GM19099 (cell line): ENCODE measurements at regions not wholly inside any gene's neighbourhood (a gene's known extent, or its start where the extent isn't known, plus 50 kb on each side); places are given as distances from the start of the nearest gene placed in this dataset.

Experiments used
- POLR2A ChIP-seq: IDR thresholded peaks from 3 replicates; pipeline ENCODE4 v1.6.1; 2011; ENCODE audit warnings: low read depth; ENCODE audit not compliant: insufficient read length; ENCODE audit errors: extremely low read depth

DNA sequence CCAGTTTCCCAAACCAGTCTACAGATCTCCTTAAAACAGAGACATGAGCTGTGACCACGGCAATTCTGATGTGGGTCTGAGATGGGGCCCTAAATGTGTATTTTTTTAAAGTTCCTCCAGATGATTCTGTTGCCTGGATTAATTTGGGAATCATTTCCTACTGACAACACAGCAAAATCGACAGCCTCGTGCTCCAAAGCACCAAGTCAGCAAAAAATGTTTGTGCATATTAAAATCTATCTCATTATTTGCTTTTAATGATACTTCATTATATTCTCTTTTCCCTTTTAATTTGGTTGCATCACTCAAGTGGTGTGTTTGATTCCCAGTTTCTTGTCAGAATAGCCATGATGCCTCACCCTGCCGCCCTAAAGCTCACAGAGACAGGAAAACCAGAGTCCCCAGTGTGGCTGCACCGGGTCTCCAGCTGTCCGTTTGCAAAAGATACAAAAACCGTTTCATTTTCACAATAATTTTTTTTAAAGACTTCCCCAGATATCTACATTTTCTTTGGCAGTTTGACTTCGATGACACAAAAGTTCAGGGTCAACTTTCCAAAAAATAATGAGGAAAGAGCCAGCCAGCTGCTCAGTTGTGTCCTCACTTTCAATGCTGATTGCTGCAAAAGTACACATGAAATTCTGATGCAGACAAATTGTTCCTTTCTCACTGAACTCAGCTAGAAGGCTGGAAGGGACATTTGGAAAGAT lies 443.2 kb upstream of the ID2 start:
- TF ChIP-seq POLR2A: no peak

GRCh38 chr2:8239531-8240088 lies 442.2 kb upstream of the ID2 start:
- TF ChIP-seq POLR2A: no peak

- TF ChIP-seq POLR2A: no peak
Observed at GRCh38 chr2:8241317-8241716, 440.5 kb upstream of the ID2 start.

DNA sequence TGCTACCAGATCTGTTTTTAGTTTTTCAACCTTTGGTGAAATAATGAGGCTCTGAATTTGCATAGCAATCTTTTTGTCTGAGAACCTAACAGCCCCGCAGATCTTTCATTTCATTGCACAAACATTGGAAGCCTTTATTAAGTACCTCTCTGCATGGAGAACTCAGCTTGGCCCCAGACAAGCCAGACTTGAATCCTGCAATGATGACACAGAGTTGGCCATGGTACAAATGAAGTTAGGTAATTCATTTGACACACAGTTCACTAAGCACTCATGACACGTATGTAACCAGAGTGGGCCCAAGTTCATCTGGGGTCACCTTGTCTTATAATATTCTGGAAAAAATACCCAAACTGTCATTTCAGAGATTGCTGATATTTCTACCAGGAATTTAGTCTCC lies 439.1 kb upstream of the ID2 start:
- no peak for TF ChIP-seq POLR2A

GRCh38 chr2:8243748-8244400 lies 438.0 kb upstream of the ID2 start:
- no peak for TF ChIP-seq POLR2A

DNA sequence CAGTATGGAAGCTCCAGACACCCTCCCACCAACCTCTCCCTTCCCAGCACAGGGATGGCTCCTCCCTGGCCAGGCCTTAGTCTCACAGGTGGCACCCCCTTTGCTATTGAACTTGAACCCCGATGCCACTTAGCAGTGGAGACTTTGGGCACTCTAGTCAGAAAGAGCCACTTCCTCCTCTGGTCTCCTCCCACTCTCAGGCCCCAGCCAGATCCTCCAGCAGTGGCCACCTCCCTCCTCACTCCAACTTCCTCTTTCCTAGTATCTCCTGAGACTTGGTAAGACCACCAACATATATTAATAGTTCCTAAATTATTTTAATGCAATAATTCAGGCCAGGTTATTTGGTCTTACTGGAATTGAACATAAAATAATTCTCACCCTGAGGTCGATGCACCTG lies 437.2 kb upstream of the ID2 start:
- TF ChIP-seq POLR2A: no peak

GRCh38 chr2:8246137-8246536 lies 435.7 kb upstream of the ID2 start:
- TF ChIP-seq POLR2A: no peak

GRCh38 chr2:8247905-8248622 lies 433.8 kb upstream of the ID2 start:
- no peak for TF ChIP-seq POLR2A

GRCh38 chr2:8248623-8248957 lies 433.3 kb upstream of the ID2 start:
- TF ChIP-seq POLR2A: no peak

DNA sequence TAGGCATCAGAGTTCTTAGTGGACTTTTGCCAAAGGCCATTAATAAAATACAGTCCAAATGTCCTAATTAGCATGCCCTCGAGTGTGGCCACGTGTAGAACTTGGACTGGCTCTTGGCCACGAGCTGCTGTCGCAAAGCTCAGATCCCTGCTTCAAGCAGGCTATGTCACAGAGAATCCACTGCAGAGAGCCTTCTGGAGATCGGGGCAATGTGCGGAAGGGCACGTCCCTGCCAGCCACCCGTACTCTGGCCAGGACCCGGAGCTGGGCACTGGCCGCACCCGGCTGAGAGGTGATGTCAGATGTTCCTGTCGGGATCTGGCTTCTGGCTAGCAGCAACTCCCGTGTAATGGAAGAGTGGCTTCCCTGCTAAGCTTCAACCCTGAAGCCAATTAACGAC lies 432.7 kb upstream of the ID2 start:
- no peak for TF ChIP-seq POLR2A

DNA sequence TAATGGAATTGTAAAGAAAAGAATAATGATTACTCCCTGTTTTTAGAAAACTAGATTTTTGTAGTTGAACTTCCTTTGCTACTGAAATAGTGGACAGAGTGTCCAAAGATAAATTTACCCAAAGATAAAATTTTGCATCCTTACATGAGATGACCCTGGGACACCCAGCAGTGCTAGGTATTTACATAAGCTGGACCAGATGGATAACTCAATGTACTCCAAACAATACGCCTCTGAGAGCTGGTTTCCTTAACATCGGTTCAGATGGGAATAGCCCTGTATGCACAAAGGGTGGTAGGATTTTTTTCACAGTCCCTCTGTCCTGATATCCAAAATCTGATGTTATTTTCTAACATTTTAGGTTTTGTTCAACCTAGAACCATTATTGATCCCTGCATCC lies 432.1 kb upstream of the ID2 start:
- TF ChIP-seq POLR2A: no peak

GRCh38 chr2:8251291-8251690 lies 430.6 kb upstream of the ID2 start:
- no peak for TF ChIP-seq POLR2A

DNA sequence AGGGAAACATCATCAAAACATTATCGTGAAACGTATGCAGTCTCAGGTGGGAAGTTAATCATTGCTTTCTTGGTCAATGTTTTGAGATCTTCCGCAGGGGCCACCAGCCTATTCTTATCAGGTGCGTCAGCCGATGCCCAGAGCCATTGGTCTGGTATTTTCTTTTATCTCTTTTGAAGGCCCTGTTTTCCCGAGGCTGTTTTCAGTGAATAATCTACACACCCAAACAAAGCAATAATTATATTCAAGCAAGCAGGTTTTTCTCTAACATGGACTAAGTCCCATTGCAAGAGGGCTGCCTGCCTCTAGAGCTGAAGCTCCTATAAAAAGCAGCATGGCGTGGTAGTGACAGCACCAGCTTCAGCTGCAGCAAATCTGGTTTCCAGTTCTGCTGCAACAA lies 430.0 kb upstream of the ID2 start:
- no peak for TF ChIP-seq POLR2A

DNA sequence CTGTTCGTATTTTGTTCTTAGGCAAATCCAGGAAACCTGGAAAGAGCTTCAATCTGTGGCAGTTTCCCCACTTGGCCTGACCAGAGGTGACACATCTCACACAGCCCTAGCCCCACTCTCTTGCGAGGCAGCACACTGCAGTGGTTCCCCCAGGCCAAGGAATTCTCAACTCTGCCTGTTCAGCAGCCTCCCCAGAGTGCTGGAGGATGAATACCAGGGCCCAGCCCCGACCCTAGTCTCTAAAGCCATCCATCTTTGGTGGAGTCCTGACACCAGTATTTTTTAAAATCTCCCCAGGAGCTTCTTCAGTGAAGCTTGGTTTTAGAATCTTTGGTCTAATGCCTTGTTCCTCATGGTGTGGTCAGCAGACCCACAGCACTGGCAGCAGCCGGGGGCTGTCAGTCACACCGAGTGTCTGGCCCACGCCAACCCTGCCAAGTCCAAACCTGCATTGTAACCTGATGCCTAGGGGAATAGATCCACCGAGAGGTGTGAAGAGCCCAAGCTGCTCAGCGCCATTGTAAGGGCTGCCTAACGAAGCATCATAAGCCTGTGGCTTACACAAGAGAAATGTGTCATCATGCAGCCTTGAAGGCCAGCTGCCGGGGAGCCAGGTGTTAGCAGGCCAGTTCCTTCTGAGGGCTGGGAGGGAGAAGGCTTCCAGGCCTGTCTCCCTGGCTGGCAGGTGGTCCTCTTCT lies 428.7 kb upstream of the ID2 start:
- no peak for TF ChIP-seq POLR2A

DNA sequence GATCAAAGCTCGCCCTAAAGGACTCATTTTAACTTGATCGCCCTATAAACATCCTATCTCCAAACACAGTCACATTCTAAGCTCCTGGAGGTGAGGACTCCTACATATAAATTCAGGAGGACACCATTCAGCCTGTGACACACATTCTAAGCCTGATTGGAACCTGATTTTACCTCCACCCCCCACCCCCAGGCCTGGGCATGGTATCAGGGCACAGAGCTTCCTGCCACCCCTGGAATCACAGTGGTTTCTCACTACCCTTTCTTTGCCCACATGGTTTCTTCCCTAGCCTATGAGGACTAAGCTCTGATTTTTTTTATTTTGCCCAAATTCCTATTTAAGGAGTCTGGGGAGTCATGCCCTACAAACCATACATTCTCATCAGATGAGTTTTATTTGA lies 428.1 kb upstream of the ID2 start:
- TF ChIP-seq POLR2A: no peak
